ENCODE measurements at regions not wholly inside any gene's neighbourhood (a gene's known extent, or its start where the extent isn't known, plus 50 kb on each side); places are given as distances from the start of the nearest gene placed in this dataset.

DNA sequence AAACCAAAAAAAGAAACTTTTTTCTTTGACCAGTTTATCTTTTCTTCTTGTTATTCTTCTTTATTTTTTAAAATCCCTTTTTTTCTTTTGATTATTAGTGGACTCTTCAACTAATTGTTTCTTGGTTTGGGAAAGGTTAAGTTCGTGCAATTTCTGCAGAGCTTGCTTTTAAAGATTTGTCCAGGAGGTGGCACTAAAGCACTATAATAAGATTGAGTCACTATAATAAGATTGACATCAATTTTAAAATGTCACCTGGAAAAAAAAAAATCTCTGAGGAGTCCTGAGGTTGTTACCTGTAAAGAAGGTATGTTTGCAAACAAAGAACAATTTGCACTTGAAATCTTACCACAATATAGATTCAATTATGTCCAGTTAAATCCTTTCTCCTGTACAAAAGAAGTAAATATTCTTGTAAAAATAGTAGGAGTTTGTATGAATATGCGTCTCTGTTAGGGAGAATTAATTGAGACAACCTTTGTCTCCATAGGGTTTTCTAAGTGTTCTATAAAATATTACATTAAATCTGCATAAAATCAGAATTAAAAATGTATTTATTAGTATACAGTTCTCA is 166.7 kb downstream of the ADGRL4 start:
- H3K9me3 Mint-ChIP-seq (ENCODE audit: insufficient read depth) = no peaks in the 10 kb centered on the region
- POLR2A ChIA-PET = no interaction called here
- H3K4me3 Mint-ChIP-seq = no peak overlapping the region
- H3K27me3 Mint-ChIP-seq = no peaks in the 10 kb centered on the region
- H3K4me2 ChIP-seq (replicated peaks; ENCODE audit: low read depth, low read length, poor library complexity, severe bottlenecking) = no peak overlapping the region
- no peak overlapping the region for H3K9ac ChIP-seq (ENCODE audit: low read length)
- intact Hi-C loops (cut with micrococcal nuclease) = no loop called here
- no peak overlapping the region for H3K4me3 ChIP-seq (ENCODE audit: control extremely low read depth in 1 of 5, extremely low read depth in 1 of 5, insufficient read depth in 1 of 5, low read depth in 2 of 5, low read length in 4 of 5)
- CTCF ChIA-PET = interaction anchor here (0.7 to 2.6 kb wide), 6 partner anchors 13 to 38 kb away, joined by 3 to 10 read pairs (median 3); no protein-coding TSS in a partner anchor
- no peak overlapping the region for H3K27ac Mint-ChIP-seq
- H3K27me3 ChIP-seq (replicated peaks in 1 of 4; ENCODE audit: control extremely low read depth in 1 of 4, control insufficient read depth in 3 of 4, insufficient read depth in 4 of 4, low read length in 3 of 4) = no peaks in the 10 kb centered on the region
- no peak overlapping the region for H3K27ac ChIP-seq (ENCODE audit: low read length in 2 of 2)
- no peaks in the 10 kb centered on the region for H3K9me3 ChIP-seq (ENCODE audit: control extremely low read depth in 1 of 3, control insufficient read depth in 2 of 3, insufficient read depth in 1 of 3, low read length in 2 of 3)
- no peaks in the 10 kb centered on the region for H3K4me1 ChIP-seq (ENCODE audit: control insufficient read depth in 2 of 2, insufficient read depth in 2 of 2, low read length in 2 of 2)
- H4K20me1 ChIP-seq (ENCODE audit: control insufficient read depth, insufficient read depth, low read length, poor library complexity, severe bottlenecking) = no peaks in the 10 kb centered on the region
- H3K4me1 Mint-ChIP-seq = no peaks in the 10 kb centered on the region
- no peak for TF ChIP-seq EZH2 (IDR thresholded peaks at IDR 0.05; ENCODE audit: borderline replicate concordance, insufficient read depth, low read depth, low read length, poor library complexity, severe bottlenecking)
- TF ChIP-seq, protein P1, sequence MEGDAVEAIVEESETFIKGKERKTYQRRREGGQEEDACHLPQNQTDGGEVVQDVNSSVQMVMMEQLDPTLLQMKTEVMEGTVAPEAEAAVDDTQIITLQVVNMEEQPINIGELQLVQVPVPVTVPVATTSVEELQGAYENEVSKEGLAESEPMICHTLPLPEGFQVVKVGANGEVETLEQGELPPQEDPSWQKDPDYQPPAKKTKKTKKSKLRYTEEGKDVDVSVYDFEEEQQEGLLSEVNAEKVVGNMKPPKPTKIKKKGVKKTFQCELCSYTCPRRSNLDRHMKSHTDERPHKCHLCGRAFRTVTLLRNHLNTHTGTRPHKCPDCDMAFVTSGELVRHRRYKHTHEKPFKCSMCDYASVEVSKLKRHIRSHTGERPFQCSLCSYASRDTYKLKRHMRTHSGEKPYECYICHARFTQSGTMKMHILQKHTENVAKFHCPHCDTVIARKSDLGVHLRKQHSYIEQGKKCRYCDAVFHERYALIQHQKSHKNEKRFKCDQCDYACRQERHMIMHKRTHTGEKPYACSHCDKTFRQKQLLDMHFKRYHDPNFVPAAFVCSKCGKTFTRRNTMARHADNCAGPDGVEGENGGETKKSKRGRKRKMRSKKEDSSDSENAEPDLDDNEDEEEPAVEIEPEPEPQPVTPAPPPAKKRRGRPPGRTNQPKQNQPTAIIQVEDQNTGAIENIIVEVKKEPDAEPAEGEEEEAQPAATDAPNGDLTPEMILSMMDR (IDR thresholded peaks at IDR 0.05) = peak; percentile 77
- no peak overlapping the region for H2AFZ ChIP-seq (ENCODE audit: insufficient read depth, low read depth, low read length, poor library complexity, severe bottlenecking)
- no peaks in the 10 kb centered on the region for H3K36me3 ChIP-seq (replicated peaks in 1 of 2; ENCODE audit: control extremely low read depth in 1 of 2, control insufficient read depth in 1 of 2, extremely low read depth in 1 of 2, insufficient read depth in 2 of 2, low read length in 1 of 2)
- no peaks in the 10 kb centered on the region for H3K79me2 ChIP-seq (ENCODE audit: control insufficient read depth, insufficient read depth, low read length)
- WGBS (ENCODE audit: insufficient coverage) = no CpG with 5 or more reads among the region's 2 CpGs
- ATAC-seq (ENCODE audit: low read depth) (no peak), DNase-seq (peak; percentile 34)

Data from B cell (primary cell).